Breast epithelium (tissue), 3 donors: ENCODE measurements at regions not wholly inside any gene's neighbourhood (a gene's known extent, or its start where the extent isn't known, plus 50 kb on each side); places are given as distances from the start of the nearest gene placed in this dataset.

ENCODE experiments used
- POLR2A ChIP-seq: fragments of 450-650 bp; IDR thresholded peaks from one replicate; pipeline ENCODE4 v1.6.1; 2016; ENCODE audit warnings: antibody characterized with exemption, mild to moderate bottlenecking, moderate library complexity
- TF ChIP-seq, protein P1 (sequence below), 3 donors: fragments of 450-650 bp; IDR thresholded peaks; one replicate each; pipeline ENCODE4 v1.5.1; 2016 to 2017; ENCODE audit warnings: antibody characterized with exemption in 3 of 3, mild to moderate bottlenecking in 3 of 3, moderate library complexity in 3 of 3

- TF ChIP-seq, protein P1, sequence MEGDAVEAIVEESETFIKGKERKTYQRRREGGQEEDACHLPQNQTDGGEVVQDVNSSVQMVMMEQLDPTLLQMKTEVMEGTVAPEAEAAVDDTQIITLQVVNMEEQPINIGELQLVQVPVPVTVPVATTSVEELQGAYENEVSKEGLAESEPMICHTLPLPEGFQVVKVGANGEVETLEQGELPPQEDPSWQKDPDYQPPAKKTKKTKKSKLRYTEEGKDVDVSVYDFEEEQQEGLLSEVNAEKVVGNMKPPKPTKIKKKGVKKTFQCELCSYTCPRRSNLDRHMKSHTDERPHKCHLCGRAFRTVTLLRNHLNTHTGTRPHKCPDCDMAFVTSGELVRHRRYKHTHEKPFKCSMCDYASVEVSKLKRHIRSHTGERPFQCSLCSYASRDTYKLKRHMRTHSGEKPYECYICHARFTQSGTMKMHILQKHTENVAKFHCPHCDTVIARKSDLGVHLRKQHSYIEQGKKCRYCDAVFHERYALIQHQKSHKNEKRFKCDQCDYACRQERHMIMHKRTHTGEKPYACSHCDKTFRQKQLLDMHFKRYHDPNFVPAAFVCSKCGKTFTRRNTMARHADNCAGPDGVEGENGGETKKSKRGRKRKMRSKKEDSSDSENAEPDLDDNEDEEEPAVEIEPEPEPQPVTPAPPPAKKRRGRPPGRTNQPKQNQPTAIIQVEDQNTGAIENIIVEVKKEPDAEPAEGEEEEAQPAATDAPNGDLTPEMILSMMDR (IDR thresholded peaks at IDR 0.05): no peak
- TF ChIP-seq POLR2A: no peak
These were observed 63.3 kb upstream of the ABCD2 start for GRCh38 chr12:39682689-39683477.
